Astrocyte (in vitro differentiated cells and primary cell): ENCODE measurements at regions not wholly inside any gene's neighbourhood (a gene's known extent, or its start where the extent isn't known, plus 50 kb on each side); places are given as distances from the start of the nearest gene placed in this dataset.
A peak's percentile ranks its signal among the peaks of the same experiment; 100 is the strongest.

Experiments
- DNase-seq: peaks from one replicate; pipeline ENCODE4 v3.0.0-alpha.2; 2010; ENCODE audit warnings: low read depth
- FAIRE-seq: peaks from 2 replicates; lab custom pipeline; 2011; peaks lifted over from hg19 to GRCh38; lab: Jason Lieb, UNC
- H2AFZ ChIP-seq: 2 replicates; pipeline ENCODE4 v1.6.0; 2012; ENCODE audit warnings: low read depth, low read length, inconsistent platforms
- H3K27ac ChIP-seq: 2 replicates; pipeline ENCODE4 v1.5.1; 2011; ENCODE audit warnings: low read depth, low read length, inconsistent platforms
- H3K27me3 ChIP-seq: 2 replicates; pipeline ENCODE4 v1.6.0; 2011; ENCODE audit warnings: low read length, inconsistent platforms; ENCODE audit not compliant: insufficient read depth
- H3K36me3 ChIP-seq: 2 replicates; pipeline ENCODE4 v1.5.1; 2011; ENCODE audit warnings: low read length, inconsistent platforms; ENCODE audit not compliant: insufficient read depth
- H3K4me1 ChIP-seq: 2 replicates; pipeline ENCODE4 v1.5.1; 2011; ENCODE audit warnings: low read length, inconsistent platforms; ENCODE audit not compliant: insufficient read depth
- H3K4me2 ChIP-seq: 2 replicates; pipeline ENCODE4 v1.6.0; 2012; ENCODE audit warnings: low read length, inconsistent platforms
- H3K4me3 ChIP-seq: 2 replicates; pipeline ENCODE4 v1.5.1; 2011; ENCODE audit warnings: low read depth, mild to moderate bottlenecking, low read length, inconsistent platforms; ENCODE audit not compliant: insufficient read depth
- H3K79me2 ChIP-seq: 2 replicates; pipeline ENCODE4 v1.6.0; 2012; ENCODE audit warnings: mild to moderate bottlenecking, low read length, inconsistent platforms; ENCODE audit not compliant: insufficient read depth
- H3K9ac ChIP-seq: 2 replicates; pipeline ENCODE4 v1.6.0; 2012; ENCODE audit warnings: mild to moderate bottlenecking, low read length, inconsistent platforms
- H3K9me3 ChIP-seq: 2 replicates; pipeline ENCODE4 v1.5.1; 2012; ENCODE audit warnings: low read depth, mild to moderate bottlenecking, low read length, inconsistent platforms; ENCODE audit not compliant: insufficient read depth
- H4K20me1 ChIP-seq: 2 replicates; pipeline ENCODE4 v1.6.0; 2012; ENCODE audit warnings: low read length, inconsistent platforms; ENCODE audit not compliant: insufficient read depth
- H3K27ac Mint-ChIP-seq: one replicate; pipeline ENCODE4 v1.8.0; 2021; ENCODE audit warnings: mild to moderate bottlenecking, mixed read lengths; ENCODE audit not compliant: unreplicated experiment
- H3K27me3 Mint-ChIP-seq: one replicate; pipeline ENCODE4 v1.8.0; 2021; ENCODE audit warnings: low read depth, mixed read lengths; ENCODE audit not compliant: unreplicated experiment
- H3K36me3 Mint-ChIP-seq: one replicate; pipeline ENCODE4 v1.8.0; 2021; ENCODE audit warnings: low read depth, mixed read lengths; ENCODE audit not compliant: unreplicated experiment
- H3K4me1 Mint-ChIP-seq: one replicate; pipeline ENCODE4 v1.8.0; 2021; ENCODE audit warnings: low read depth, mixed read lengths; ENCODE audit not compliant: unreplicated experiment
- H3K4me3 Mint-ChIP-seq: one replicate; pipeline ENCODE4 v1.8.0; 2021; ENCODE audit warnings: mild to moderate bottlenecking, moderate library complexity, mixed read lengths; ENCODE audit not compliant: unreplicated experiment
- H3K9me3 Mint-ChIP-seq: one replicate; pipeline ENCODE4 v1.8.0; 2021; ENCODE audit warnings: mild to moderate bottlenecking, mixed read lengths; ENCODE audit not compliant: unreplicated experiment
- CTCF ChIP-seq: IDR thresholded peaks from 2 replicates; pipeline ENCODE4 v1.5.1; 2011; ENCODE audit warnings: low read depth, mild to moderate bottlenecking, inconsistent platforms, low read length, moderate library complexity; ENCODE audit not compliant: insufficient read depth
- EZH2 ChIP-seq: IDR thresholded peaks from 2 replicates; pipeline ENCODE4 v1.6.1; 2012; ENCODE audit warnings: mild to moderate bottlenecking, low read length, inconsistent platforms; ENCODE audit not compliant: insufficient read depth

GRCh38 chr14:42872786-42873185 lies 1266.1 kb downstream of the LRFN5 start:
- H3K36me3 ChIP-seq: no peaks in the 10 kb centered on the region
- no peaks in the 10 kb centered on the region for H3K27me3 ChIP-seq
- no peak overlapping the region for H3K4me2 ChIP-seq
- H3K9ac ChIP-seq: no peak overlapping the region
- no peak overlapping the region for H3K4me3 ChIP-seq
- H3K36me3 Mint-ChIP-seq: no peaks in the 10 kb centered on the region
- TF ChIP-seq EZH2 (no peak), CTCF (no peak)
- H4K20me1 ChIP-seq: no peaks in the 10 kb centered on the region
- H3K9me3 Mint-ChIP-seq: no peaks in the 10 kb centered on the region
- FAIRE-seq (no peak), DNase-seq (no peak)
- H3K27ac ChIP-seq: no peak overlapping the region
- H2AFZ ChIP-seq: no peak overlapping the region
- no peaks in the 10 kb centered on the region for H3K79me2 ChIP-seq
- no peaks in the 10 kb centered on the region for H3K4me1 Mint-ChIP-seq
- no peaks in the 10 kb centered on the region for H3K9me3 ChIP-seq
- H3K27me3 Mint-ChIP-seq: no peaks in the 10 kb centered on the region
- peak overlapping the region; percentile 31 for H3K27ac Mint-ChIP-seq
- no peak overlapping the region for H3K4me3 Mint-ChIP-seq
- no peaks in the 10 kb centered on the region for H3K4me1 ChIP-seq

GRCh38 chr14:42869681-42870080 lies 1263.0 kb downstream of the LRFN5 start:
- DNase-seq: peak; percentile 54

More at GRCh38 chr14:42869681-42870080, 1263.0 kb downstream of the LRFN5 start:
- Histone ChIP-seq H3K27me3 (no peaks in the 10 kb centered on the region), H3K4me3 (no peak overlapping the region), H3K4me2 (no peak overlapping the region), H3K9me3 (no peaks in the 10 kb centered on the region), H3K36me3 (no peaks in the 10 kb centered on the region), H3K79me2 (no peaks in the 10 kb centered on the region), H4K20me1 (no peaks in the 10 kb centered on the region), H3K9ac (no peak overlapping the region), H3K27ac (no peak overlapping the region), H3K4me1 (no peaks in the 10 kb centered on the region), H2AFZ (no peak overlapping the region)
- H3K27ac Mint-ChIP-seq: no peak overlapping the region
- TF ChIP-seq CTCF (no peak), EZH2 (no peak)
- no peaks in the 10 kb centered on the region for H3K27me3 Mint-ChIP-seq
- H3K4me3 Mint-ChIP-seq: no peak overlapping the region
- H3K36me3 Mint-ChIP-seq: no peaks in the 10 kb centered on the region
- FAIRE-seq: no peak
- H3K9me3 Mint-ChIP-seq: no peaks in the 10 kb centered on the region
- no peaks in the 10 kb centered on the region for H3K4me1 Mint-ChIP-seq
